Thoracic aorta (tissue), 2 donors: ENCODE measurements at regions not wholly inside any gene's neighbourhood (a gene's known extent, or its start where the extent isn't known, plus 50 kb on each side); places are given as distances from the start of the nearest gene placed in this dataset.

ENCODE experiments used
- ATAC-seq: fragments of 150-250 bp; one replicate; pipeline ENCODE4 v1.8.0; 2017; ENCODE audit warnings: low read depth; ENCODE audit not compliant: insufficient number of reproducible peaks, low FRiP score
- DNase-seq: peaks from one replicate; pipeline ENCODE4 v3.0.0-alpha.2; 2020; ENCODE audit warnings: low spot score
- H3K27ac ChIP-seq, 2 donors: fragments of 200-600 bp; sonication (generic); 1 replicate in 1 of 2; 2 replicates in 1 of 2; pipeline ENCODE4 v1.5.1; 2016; ENCODE audit warnings: mild to moderate bottlenecking in 2 of 2, moderate library complexity in 2 of 2
- H3K27me3 ChIP-seq: fragments of 200-600 bp; sonication (generic); replicated peaks from 2 replicates; pipeline ENCODE4 v1.6.0; 2016; ENCODE audit warnings: mild to moderate bottlenecking; ENCODE audit not compliant: insufficient read depth
- H3K36me3 ChIP-seq: fragments of 200-600 bp; sonication (generic); one replicate; pipeline ENCODE4 v1.5.1; 2016
- H3K4me1 ChIP-seq, 2 donors: fragments of 200-600 bp; sonication (generic); 1 replicate in 1 of 2; 2 replicates in 1 of 2; pipeline versions ENCODE4 v1.5.1 to v1.6.0; 2016; ENCODE audit warnings: low read depth in 2 of 2, mild to moderate bottlenecking in 1 of 2; ENCODE audit not compliant: control insufficient read depth in 1 of 2
- H3K4me3 ChIP-seq: fragments of 200-600 bp; sonication (generic); 2 replicates; pipeline ENCODE4 v1.5.1; 2016; ENCODE audit warnings: mild to moderate bottlenecking
- H3K9me3 ChIP-seq: fragments of 200-600 bp; sonication (generic); 2 replicates; pipeline ENCODE4 v1.5.1; 2016
- TF ChIP-seq, protein P1 (sequence below): fragments of 200-600 bp; sonication (generic); IDR thresholded peaks from one replicate; pipeline ENCODE4 v1.5.1; 2019; ENCODE audit warnings: antibody characterized with exemption

GRCh38 chr15:49758456-49758855 is 137.6 kb downstream of the DTWD1 start:
- DNase-seq (no peak), ATAC-seq (no peak)
- TF ChIP-seq, protein P1, sequence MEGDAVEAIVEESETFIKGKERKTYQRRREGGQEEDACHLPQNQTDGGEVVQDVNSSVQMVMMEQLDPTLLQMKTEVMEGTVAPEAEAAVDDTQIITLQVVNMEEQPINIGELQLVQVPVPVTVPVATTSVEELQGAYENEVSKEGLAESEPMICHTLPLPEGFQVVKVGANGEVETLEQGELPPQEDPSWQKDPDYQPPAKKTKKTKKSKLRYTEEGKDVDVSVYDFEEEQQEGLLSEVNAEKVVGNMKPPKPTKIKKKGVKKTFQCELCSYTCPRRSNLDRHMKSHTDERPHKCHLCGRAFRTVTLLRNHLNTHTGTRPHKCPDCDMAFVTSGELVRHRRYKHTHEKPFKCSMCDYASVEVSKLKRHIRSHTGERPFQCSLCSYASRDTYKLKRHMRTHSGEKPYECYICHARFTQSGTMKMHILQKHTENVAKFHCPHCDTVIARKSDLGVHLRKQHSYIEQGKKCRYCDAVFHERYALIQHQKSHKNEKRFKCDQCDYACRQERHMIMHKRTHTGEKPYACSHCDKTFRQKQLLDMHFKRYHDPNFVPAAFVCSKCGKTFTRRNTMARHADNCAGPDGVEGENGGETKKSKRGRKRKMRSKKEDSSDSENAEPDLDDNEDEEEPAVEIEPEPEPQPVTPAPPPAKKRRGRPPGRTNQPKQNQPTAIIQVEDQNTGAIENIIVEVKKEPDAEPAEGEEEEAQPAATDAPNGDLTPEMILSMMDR, result no peak
- no peak overlapping the region for H3K4me3 ChIP-seq
- H3K36me3 ChIP-seq, result no peaks in the 10 kb centered on the region
- H3K9me3 ChIP-seq, result peaks cover 15% of the 10 kb centered on the region
- H3K27ac ChIP-seq, result no peak overlapping the region
- H3K4me1 ChIP-seq, result peaks cover 0 to 7% of the 10 kb centered on the region in 2 donors
- no peaks in the 10 kb centered on the region for H3K27me3 ChIP-seq

DNA sequence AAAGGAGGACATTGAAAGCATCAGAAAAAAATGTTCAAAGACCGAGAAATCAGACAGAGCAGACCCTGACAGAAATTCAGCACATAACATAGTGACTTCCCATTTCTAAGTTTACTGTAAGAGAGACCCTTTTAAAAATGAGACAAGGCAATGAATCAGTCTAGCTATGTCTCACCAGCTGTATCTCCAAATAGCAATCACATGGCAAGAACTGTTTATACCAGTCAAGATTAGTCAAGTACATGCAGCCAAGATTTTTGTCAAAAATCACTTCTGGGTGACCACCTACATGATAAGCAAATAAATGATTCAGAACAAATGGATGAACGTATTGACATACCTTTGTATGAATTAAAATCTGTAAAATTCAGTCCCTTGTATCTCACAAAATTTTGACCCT is 138.0 kb downstream of the DTWD1 start:
- Histone ChIP-seq H3K9me3 (peaks cover 15% of the 10 kb centered on the region), H3K27ac (no peak overlapping the region), H3K36me3 (no peaks in the 10 kb centered on the region), H3K27me3 (no peaks in the 10 kb centered on the region), H3K4me1 (peaks cover 0 to 7% of the 10 kb centered on the region in 2 donors), H3K4me3 (no peak overlapping the region)
- no peak for ATAC-seq
- TF ChIP-seq, protein P1, result no peak
- no peak for DNase-seq

GRCh38 chr15:49760749-49761148 is 139.9 kb downstream of the DTWD1 start:
- H3K9me3 ChIP-seq, result peaks cover 27% of the 10 kb centered on the region
- TF ChIP-seq, protein P1, result no peak
- no peak overlapping the region for H3K27ac ChIP-seq
- peaks cover 0 to 7% of the 10 kb centered on the region in 2 donors for H3K4me1 ChIP-seq
- no peaks in the 10 kb centered on the region for H3K27me3 ChIP-seq
- DNase-seq, result no peak
- H3K4me3 ChIP-seq, result no peak overlapping the region
- H3K36me3 ChIP-seq, result no peaks in the 10 kb centered on the region
- ATAC-seq, result no peak

- TF ChIP-seq, protein P1, result no peak
Observed at GRCh38 chr15:49769225-49769624, 148.4 kb downstream of the DTWD1 start.

GRCh38 chr15:49789436-49789835 is 168.6 kb downstream of the DTWD1 start:
- no peaks in the 10 kb centered on the region for H3K27me3 ChIP-seq
- no peak overlapping the region for H3K27ac ChIP-seq
- no peak overlapping the region for H3K4me3 ChIP-seq
- DNase-seq (no peak), ATAC-seq (no peak)
- peaks cover 17% of the 10 kb centered on the region for H3K9me3 ChIP-seq
- no peaks in the 10 kb centered on the region for H3K4me1 ChIP-seq
- TF ChIP-seq, protein P1, result no peak
- no peaks in the 10 kb centered on the region for H3K36me3 ChIP-seq

More at GRCh38 chr15:49769225-49769624, 148.4 kb downstream of the DTWD1 start:
- Histone ChIP-seq H3K27me3 (no peaks in the 10 kb centered on the region), H3K4me3 (no peak overlapping the region), H3K9me3 (peaks cover 8% of the 10 kb centered on the region), H3K4me1 (no peaks in the 10 kb centered on the region), H3K36me3 (no peaks in the 10 kb centered on the region), H3K27ac (no peak overlapping the region)
- DNase-seq, result no peak
- no peak for ATAC-seq
